Peyer's patch (tissue), 4 donors: ENCODE measurements at regions not wholly inside any gene's neighbourhood (a gene's known extent, or its start where the extent isn't known, plus 50 kb on each side); places are given as distances from the start of the nearest gene placed in this dataset.

Experiments used
- POLR2A ChIP-seq, 2 donors: fragments of 450-650 bp; IDR thresholded peaks; one replicate each; pipeline ENCODE4 v1.5.1; 2017; ENCODE audit warnings: antibody characterized with exemption in 2 of 2, mild to moderate bottlenecking in 2 of 2, moderate library complexity in 2 of 2
- TF ChIP-seq, protein P1 (sequence below), 6 experiments: fragments of 450-650 bp in 4 of 6; fragments of 200-600 bp in 2 of 6; sonication (generic) in 1 of 6; IDR thresholded peaks; one replicate each; pipeline ENCODE4 v1.5.1; 2017 to 2019; ENCODE audit warnings: antibody characterized with exemption in 6 of 6, mild to moderate bottlenecking in 3 of 6, moderate library complexity in 1 of 6

DNA sequence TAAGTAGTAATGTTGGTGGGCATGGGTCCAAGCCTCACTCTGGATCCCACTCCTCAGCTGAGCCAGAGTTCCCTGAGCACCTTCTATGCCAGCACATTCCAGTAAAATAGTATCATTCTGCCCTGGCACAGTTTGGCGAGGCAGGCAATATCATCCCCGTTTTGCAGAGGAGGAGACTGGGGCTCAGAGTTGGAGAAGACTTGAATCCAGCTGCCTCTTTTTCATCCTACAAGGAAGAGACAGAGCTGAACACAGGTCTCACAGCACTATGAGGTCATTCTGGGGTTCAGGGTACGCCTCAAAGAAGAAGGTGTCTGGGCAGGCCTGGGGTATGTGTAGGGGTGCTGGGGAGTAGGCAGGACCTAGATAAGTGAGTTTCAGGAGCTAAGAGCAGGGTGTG is 103.9 kb upstream of the STX18 start:
- TF ChIP-seq, protein P1, sequence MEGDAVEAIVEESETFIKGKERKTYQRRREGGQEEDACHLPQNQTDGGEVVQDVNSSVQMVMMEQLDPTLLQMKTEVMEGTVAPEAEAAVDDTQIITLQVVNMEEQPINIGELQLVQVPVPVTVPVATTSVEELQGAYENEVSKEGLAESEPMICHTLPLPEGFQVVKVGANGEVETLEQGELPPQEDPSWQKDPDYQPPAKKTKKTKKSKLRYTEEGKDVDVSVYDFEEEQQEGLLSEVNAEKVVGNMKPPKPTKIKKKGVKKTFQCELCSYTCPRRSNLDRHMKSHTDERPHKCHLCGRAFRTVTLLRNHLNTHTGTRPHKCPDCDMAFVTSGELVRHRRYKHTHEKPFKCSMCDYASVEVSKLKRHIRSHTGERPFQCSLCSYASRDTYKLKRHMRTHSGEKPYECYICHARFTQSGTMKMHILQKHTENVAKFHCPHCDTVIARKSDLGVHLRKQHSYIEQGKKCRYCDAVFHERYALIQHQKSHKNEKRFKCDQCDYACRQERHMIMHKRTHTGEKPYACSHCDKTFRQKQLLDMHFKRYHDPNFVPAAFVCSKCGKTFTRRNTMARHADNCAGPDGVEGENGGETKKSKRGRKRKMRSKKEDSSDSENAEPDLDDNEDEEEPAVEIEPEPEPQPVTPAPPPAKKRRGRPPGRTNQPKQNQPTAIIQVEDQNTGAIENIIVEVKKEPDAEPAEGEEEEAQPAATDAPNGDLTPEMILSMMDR (IDR thresholded peaks at IDR 0.05) = no peak
- no peak for TF ChIP-seq POLR2A (IDR thresholded peaks at IDR 0.05)
